ENCODE measurements at regions not wholly inside any gene's neighbourhood (a gene's known extent, or its start where the extent isn't known, plus 50 kb on each side); places are given as distances from the start of the nearest gene placed in this dataset.

DNA sequence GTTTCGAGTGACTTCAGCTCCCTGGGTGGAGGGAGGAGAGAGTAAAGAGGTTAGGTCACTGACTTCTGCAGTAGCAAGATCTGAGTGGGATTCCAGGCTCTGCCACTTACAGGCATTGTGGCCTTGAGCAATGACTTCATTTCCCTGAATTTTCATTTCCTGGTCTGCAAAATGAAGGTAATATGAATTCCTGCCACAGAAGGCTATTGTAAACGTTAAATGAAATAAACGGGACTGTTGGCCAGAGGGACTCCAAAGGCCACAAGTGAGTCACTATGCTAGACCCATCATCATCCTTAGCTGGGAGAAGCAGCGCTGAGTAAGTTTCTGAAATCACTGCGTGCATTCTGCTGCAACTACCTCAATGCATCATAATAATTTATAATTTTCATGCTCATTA, 807.8 kb downstream of the AACS start:
- peak; percentile 11 for DNase-seq (ENCODE audit: low read depth, low spot score)

DNA sequence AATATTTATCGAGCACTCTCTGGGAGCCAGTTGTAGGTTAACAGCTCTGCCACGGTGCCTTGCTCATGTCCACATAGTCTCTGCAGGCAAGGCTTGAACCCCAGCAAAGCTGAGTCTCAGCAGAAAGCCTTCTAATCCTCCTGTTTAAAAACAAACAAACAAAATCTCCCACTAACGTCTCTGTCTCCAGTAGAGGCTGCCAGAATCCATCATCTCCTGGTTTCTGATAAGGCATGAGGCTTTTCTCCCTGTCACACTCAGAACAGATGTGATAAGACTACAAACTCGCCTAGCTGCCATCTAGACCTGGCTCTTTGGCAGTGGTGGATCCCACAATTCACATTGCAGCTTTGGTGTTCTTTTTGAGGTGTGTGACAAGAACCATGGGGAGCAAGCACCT, 813.2 kb downstream of the AACS start:
- no peak for DNase-seq (ENCODE audit: low read depth, low spot score)

DNA sequence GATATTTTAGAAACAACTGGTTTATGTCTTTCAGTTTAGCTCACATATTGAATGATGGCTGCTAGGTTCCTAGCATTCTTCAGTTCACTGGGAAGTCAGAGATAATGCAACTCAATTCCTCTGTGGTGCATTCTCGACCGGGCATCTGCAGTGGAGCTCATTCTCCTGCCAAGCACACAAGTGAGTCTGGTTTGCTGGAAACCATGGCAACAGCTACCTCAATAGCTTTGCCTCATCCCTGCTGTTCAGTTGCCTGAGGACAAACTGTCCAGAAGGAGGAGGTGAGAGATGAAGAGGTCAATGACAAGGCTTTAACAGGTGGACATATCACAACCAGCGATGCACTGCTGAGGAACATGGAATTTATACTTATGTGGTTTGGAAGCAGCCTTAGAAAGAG, 816.9 kb downstream of the AACS start:
- peak; percentile 67 for DNase-seq (ENCODE audit: low read depth, low spot score)

DNA sequence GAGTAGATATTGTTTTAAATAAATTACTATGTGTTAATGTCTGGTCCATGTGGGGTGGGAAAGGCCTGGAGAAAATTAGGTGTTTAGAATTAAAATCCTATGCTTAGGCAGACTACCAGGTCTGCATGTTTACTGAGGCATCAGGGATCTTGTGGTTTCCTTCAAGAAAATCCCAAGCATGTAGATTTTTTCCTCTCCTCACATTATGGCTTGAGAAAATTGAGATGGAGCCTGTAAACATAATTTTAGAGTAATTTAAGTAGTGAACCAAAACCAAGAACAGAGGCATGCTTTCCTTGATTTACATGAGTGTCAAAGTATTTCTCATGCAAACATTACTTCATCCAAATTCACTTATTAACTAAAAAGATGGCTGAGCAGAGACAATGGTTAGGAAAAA, 823.7 kb downstream of the AACS start:
- peak; percentile 64 for DNase-seq (ENCODE audit: low read depth, low spot score)

DNA sequence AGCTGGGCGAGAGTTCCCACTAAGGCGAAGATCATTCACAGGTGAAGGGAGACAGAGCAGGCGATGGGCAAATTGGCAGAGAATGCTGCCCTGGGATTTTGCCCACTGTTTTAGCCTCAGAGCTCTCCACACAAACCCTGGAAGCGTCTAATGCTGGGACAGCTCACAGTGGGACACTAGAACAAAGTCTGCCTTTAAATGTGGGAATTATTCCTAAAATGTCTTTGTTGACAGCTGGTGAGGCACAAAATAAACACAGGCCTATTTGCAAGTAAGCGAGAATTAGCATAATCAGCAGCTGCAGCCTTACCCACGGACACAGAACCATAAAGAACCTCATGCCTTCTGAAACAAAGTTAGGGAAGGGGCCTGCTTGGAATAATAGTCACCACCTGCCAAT, 824.5 kb downstream of the AACS start:
- peak; percentile 60 for DNase-seq (ENCODE audit: low read depth, low spot score)

DNA sequence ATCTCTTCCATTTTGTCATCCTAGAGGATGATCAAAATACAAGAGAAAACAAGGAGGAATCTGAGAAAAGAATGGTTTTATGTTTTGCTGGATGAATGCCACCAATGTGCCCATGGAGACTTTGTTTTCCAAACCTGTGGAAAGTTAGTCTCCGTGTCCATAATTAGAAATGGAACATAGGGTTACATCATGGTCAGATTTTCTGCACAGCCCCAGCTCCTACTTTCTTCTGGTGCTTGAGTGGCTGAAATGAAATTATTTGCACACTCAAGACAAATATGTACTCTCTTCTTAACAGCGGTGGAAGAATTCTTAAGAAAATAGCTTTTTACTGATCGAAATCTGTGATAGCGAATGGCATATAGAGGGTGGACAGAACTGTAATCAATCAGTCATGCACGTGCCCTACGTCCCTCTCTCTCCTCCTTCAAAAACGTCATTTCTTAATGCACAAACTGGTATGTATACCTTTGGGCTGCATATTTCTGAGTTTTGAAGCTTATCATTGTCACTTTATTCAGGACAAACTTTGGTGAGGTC, 825.2 kb downstream of the AACS start:
- peak; percentile 33 for DNase-seq (ENCODE audit: low read depth, low spot score)

DNA sequence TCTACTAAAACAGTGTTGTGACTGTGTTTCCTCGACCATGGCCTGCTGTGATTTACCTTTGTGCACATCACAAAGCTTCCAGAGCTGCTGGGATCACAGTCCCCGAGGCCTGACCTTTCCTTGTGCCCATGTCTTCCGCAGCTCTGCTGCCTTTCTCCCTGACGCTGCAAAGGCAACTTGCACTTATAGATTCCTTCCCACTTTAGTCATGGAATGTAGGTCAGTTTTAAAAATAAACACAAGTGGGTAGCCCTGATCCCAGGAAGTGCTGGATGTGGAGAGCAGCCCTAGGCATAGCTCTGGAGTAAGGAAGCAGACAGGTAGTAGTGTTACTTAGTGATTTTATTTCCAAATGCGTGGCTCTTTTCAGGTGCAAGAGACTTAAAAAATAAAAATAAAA, 825.7 kb downstream of the AACS start:
- DNase-seq (ENCODE audit: low read depth, low spot score) = peak; percentile 76

DNA sequence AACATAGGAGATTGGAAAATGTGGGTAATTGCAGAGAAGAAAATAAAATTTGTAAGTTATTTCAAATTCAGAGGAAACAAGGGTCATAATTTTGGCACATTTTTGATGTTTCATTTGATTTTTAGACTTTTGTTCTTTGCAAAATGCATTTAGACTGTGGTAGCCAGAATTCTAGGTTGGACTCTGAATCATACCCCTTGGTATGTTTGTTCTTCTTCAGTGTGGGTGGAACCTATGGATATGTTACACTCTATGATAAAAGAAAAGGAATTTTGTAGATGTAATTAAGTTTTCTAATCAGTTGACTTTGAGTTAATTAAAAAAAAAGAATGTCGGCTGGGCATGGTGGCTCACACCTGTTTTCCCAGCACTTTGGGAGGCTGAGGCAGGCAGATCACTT, 827.0 kb downstream of the AACS start:
- DNase-seq (ENCODE audit: low read depth, low spot score) = peak; percentile 23

DNA sequence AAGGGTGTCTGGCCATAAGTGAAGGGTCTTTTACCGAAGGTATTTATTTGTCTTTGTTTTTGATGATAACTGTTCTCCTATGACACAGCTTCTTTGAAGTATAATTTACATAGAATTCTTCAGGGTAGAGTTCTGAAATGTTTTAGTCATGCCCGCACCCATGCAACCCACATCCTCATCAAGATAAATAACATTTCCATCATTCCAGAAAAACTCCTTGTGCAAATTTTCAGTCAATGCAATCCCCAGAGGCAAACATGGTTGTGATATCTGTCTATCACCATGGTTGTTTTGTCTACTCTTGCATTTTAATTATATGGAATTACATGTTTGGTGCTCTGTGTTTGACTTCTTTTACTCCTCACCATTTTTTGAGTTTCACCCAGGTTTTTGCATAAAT, 837.8 kb downstream of the AACS start:
- no peak for DNase-seq (ENCODE audit: low read depth, low spot score)

DNA sequence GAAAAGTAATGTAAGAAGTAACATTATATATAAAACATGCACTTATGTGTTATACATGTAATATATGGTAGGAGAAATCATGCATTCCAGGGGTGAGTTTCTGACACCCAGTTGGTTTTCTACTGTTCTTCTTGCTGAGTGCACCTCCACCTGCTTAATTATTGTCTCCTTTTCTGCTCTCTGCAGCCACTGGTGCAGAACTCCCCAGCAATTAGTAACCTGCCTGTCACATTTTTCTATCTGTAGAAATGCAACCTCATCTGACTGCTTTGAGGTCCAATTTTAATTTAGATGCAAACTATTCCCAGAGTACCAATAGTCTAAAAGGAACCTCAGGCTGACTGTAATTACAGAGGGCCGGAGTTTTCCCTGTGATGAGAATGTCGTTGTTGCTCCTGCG, 842.1 kb downstream of the AACS start:
- DNase-seq (ENCODE audit: low read depth, low spot score) = no peak

DNA sequence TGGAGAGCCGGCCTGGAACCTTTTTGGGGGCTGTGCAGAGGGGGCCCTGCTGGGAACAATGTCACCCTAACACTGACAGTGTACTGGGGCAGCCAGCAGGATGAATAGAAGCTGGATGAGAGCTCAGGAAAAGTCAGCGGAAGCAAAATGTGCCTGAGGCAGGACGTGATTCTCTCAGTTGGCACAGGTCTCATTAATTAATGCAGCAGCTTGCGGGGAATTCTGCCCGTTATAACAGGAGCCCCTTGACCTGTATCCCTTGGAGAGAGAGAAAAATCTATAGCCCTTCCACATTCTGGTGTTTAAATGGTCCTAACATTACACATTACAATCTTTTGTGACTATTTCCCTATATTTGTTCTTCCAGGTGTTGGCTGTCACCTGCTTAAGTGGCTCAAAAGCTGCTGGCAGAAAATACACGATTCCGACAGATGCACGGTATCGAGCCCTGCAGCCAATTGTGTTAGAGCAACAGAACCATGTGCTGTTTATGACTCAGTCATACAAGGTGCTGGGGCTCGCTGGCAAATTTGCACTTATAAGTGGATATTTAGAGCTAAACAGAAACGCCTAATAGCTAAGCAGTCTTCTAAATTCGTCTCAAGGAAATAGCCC, 854.7 kb downstream of the AACS start:
- no peak for DNase-seq (ENCODE audit: low read depth, low spot score)

DNA sequence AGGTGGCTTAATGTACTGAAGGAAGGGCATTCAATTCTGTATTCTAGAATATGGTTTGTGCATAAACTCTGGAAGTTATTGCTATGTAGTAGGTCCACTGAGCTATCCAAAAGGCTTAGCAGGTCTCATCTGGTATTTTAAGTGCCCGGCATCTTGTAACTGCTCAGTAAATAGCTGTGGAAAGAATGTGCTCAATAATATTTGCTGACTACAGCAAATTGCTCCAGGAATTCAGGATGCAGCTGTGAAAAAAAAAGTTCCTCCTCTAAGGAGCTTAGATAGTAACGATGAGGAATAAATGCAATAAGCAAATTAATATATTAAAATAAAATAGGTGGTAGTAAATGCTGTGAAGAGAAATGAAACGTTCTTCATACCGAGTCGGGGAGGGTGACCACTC, 857.1 kb downstream of the AACS start:
- no peak for DNase-seq (ENCODE audit: low read depth, low spot score)

DNA sequence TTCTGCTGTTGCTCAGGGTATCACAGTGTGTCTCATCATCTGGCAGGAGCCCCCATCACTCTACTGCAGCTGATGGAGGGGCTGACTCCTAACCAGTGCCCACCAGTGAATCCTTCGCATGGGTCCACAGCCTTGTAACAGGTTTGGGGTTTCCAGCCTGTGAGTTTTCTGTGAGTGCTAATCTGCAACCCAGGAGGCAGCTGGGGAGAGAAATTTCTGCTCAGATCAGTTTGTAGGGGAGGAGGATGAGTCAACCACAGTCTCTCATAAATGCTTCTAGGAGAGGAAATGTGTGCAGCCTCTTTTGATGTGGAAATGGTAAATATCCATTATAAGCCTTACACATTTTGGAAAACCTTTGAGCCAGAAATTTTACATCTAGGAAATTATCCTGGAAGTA, 871.3 kb downstream of the AACS start:
- no peak for DNase-seq (ENCODE audit: low read depth, low spot score)

DNA sequence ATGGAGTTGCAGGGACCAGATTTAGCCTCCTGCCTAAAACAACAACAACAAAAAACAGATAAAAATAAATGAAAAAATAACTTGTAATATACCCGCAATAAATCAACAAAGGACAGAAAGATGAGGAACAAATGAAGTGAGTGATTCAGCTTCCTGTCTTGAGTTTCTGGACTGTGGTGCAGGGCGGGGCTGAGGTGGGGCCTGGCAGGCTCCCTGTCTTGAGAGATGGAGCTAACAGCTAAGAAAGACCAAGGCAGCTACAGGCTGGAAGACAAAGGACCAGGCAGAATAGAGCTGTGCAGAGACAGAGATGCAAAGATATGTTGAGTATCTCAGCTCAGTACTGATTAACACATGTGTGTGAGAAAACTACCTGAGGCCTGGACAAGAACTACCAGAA, 879.2 kb downstream of the AACS start:
- no peak for DNase-seq (ENCODE audit: low read depth, low spot score)

DNA sequence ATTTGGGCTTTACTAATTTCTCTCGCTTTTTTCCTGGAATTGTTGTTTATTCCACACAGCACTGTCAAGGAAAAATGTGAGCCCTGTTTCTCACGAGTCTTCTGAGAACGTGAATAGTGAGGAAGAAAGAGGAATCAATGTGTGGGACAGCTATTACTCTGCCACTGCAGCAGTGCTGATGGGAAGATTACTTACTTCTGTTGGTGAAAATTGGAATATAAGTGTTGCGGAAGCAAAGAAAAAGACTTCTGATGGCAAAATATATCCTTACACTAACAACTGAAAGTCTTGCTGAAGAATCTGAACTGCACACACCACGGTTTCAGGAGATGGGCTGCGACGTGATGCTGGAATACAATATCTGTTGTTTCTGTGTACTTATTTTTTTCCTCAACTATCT, 884.2 kb downstream of the AACS start:
- DNase-seq (ENCODE audit: low read depth, low spot score) = no peak

DNA sequence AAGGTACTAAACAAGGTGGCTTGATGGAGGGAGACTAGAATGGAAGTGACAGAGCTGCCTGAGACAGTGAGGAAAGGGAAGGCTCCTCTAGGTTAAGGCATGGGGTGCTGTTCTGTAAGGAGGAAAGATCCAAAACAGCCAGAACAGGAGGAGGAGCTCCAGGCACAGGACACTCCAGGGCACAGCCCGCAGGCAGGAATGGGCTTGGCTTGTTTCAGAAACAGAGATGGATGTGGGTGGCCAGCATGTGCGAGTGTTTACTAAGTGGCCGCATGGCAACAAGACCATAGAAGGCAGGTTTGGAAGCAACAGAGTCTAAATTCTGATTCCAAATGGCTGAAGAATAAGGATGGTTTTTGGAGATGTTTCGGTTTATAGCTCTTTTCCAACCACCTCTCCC, 889.1 kb downstream of the AACS start:
- no peak for DNase-seq (ENCODE audit: low read depth, low spot score)

DNA sequence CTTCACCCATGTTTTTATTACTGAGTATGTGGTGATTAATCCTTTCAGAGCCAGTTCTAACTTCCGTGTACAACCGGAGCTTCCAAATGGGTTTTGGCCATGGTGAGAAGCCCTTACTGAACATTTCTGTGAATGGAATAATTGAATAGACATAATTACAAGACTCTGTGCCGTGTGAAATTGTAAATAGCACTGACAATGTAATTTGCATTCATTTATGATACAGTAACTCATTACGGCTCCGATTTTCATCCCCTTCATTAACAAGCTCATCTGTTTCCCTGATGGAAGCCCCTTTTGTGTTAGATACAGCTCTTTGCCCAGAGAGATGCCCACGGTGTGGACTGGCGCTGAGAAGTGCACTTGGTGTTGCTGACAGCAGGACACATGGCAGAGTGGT, 891.0 kb downstream of the AACS start:
- DNase-seq (ENCODE audit: low read depth, low spot score) = no peak

DNA sequence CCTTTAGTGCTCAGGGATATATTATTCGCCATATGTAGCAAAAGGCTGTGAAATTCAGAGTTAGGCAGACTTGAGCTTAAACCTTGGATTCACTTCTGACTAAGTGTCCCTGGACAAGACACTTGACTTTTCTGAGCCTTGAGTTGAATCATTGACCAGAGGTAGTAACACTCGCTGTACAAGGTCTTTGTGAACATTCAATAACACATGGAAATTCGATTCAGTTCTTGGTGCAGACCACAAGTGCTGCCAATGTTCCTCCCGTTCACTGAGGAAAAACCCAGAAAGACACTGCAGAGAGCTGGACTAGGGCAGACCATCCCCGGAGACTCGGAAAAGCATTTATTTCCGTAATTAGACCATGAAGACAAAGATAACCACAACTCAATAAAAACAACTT, 901.4 kb downstream of the AACS start:
- no peak for DNase-seq (ENCODE audit: low read depth, low spot score)

DNA sequence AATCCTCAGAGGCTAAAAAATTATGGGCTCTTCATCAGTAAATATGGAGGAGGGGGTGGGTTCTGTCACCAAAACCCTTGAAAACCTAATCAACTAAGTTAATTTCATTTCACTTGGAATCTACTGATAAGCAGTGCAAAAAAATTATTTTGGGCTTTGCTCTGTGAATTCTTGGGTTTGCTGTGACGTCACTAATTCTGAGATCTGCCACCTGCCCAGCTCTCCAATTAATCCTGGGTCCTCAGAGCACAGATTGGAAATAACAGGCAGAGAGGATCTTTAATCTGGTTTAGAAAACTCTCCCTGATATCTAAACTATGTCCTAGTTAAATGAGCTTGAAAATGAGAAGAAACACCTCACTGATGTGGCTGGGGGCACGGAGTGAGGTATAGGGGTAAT, 903.2 kb downstream of the AACS start:
- DNase-seq (ENCODE audit: low read depth, low spot score) = no peak

DNA sequence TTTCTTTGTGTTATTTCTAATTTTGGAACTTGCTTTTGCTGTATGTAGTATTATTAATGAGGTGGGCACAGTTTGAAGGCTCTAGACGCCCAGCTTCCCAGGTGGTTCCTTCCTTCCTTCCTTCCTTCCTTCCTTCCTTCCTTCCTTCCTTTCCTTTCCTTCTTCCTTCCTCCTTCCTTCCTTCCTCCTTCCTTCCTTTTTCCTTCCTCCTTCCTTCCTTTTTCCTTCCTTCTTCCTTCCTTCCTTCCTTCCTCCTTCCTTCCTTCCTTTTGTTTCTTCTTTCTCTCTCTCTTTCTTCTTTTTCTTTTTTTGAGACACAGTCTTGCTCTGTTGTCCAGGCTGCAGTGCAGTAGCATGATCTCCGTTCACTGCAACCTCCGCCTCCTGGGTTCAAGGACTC, 906.7 kb downstream of the AACS start:
- DNase-seq (ENCODE audit: low read depth, low spot score) = no peak

DNA sequence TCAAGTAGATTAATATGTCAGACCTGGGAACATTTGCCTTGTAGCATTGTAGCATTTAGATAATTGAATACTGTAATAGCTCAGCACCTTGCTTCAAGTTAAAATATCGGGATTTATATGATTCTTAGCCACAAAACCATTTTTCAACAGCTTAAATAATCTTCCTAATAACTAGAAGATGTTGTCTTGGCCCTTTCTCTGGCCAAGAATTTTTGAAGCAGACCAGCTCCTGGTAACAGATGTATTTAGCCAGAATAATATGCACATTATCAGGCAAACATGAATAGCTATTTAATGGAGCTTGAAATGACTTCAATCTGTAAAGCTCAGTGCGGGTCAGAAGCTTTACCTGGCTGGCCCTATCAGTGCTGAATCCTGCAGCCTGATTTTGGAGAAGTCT, 913.1 kb downstream of the AACS start:
- DNase-seq (ENCODE audit: low read depth, low spot score) = no peak

DNA sequence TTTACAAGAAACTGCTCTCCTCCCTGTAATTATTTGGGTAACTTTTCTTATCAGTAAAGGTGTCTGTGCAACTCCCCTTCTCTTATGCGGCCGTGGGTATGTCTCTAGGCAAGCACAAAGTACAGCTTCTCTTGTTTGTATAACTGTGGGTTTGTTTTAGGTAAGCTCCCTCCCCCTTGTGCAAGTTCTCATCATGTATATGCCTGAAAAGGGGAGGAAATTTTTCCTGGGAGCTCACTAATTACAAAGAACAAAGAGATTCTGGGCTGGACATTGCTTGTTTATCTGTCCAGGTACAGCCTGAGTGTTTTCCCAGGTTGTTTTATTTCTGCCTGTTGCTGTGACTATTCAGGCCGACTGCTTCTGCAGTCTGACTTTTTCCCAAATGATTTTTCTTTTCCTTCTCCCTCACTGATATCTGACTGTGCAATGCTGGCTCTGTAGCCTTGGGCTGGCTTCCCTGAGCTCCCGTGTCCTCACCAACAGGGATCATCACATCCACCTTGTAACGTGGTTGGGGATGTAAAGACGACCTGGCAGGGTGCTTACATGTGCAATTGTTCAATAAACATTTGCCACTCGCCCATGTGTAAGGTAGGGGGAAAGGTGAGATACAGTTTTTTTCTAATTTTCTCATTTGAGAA, 916.5 kb downstream of the AACS start:
- no peak for DNase-seq (ENCODE audit: low read depth, low spot score)

DNA sequence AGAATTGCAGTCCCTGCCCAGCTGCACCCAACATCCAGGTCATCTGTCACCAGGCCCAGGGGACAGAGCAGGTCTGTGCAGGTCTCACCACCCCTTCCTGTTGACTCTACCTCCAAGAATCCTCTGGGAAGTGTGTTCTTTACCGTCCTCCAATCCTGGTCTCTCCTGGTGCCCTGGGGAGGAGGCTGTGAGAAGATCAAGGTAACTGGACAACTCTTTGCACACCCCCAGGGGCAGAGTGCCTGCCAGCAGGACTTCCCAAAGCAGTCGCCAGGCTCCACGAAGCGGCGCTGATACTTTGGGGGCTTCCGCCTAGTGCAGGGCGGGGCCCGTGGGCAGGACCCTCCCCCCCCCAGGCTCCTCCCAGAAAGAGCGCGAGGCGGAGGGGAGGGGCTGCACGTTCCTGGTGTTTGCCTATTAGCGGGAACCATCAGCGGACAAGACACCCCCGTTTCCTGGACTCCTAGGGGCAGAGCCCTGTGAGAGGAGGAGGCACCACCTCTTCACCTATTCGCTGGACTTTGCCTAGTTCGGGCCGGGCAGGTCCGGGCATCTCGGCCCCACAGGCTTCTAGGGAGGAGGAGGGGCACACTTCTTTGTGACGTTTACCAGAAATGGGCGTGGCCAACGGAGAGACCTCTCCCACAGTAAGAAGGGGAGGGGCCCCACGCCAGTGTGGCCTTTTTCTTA, 918.0 kb downstream of the AACS start:
- DNase-seq (ENCODE audit: low read depth, low spot score) = peak; percentile 94
